ENCODE measurements at regions not wholly inside any gene's neighbourhood (a gene's known extent, or its start where the extent isn't known, plus 50 kb on each side); places are given as distances from the start of the nearest gene placed in this dataset.

GRCh38 chr3:134718726-134719125, 67.9 kb upstream of the KY start (continued):
- TF ChIP-seq ZBTB33 (IDR thresholded peaks at IDR 0.05; ENCODE audit: extremely low read depth, insufficient replicate concordance, low read length) (no peak), MAX (IDR thresholded peaks at IDR 0.05) (no peak), CBX3 (IDR thresholded peaks at IDR 0.05; ENCODE audit: low read depth) (no peak)

GRCh38 chr3:134721214-134721613, 70.4 kb upstream of the KY start:
- no peak overlapping the region for H3K9ac ChIP-seq (ENCODE audit: low read length)
- H3K36me3 ChIP-seq (ENCODE audit: control insufficient read depth in 1 of 2, insufficient read depth in 2 of 2, low read length in 2 of 2), result no peaks in the 10 kb centered on the region
- H4K20me1 ChIP-seq (ENCODE audit: insufficient read depth), result no peaks in the 10 kb centered on the region
- no peak overlapping the region for H2AFZ ChIP-seq (ENCODE audit: low read depth, low read length, poor library complexity, severe bottlenecking)
- intact Hi-C loops (cut with micrococcal nuclease), result no loop called here
- no peak for DNase-seq (ENCODE audit: low read depth, low spot score)
- no TSS peak for BruUV-seq (replicated peaks)
- POLR2A ChIA-PET, result no interaction called here
- peaks cover 58% of the 10 kb centered on the region for H3K27me3 ChIP-seq (ENCODE audit: insufficient read depth, low read length)
- CTCF ChIA-PET, result no interaction called here
- TF ChIP-seq YY1 (IDR thresholded peaks at IDR 0.05; ENCODE audit: extremely low read depth, insufficient replicate concordance, low read depth, low read length), result no peak
- 0 out of 2 replicates have a peak, but pooled peaks have one; percentile 6 for TF ChIP-seq ATF3 (IDR thresholded peaks at IDR 0.05)
- no peak for TF ChIP-seq CEBPB (IDR thresholded peaks at IDR 0.05; ENCODE audit: low read depth)
- no peak for TF ChIP-seq ZBTB33 (IDR thresholded peaks at IDR 0.05; ENCODE audit: extremely low read depth, insufficient replicate concordance, low read length)
- H3K9me2 ChIP-seq (ENCODE audit: insufficient read depth), result no peaks in the 10 kb centered on the region
- H3K4me3 ChIP-seq (replicated peaks in 1 of 2; ENCODE audit: low read depth in 1 of 2, low read length in 2 of 2), result no peak overlapping the region
- no peak overlapping the region for H3K27ac ChIP-seq (ENCODE audit: low read depth, low read length)
- RAD21 ChIA-PET (ENCODE audit: low non-redundant PET in 1 of 2, low total read pairs in 2 of 2, uncharacterized antibody in 2 of 2, unreplicated experiment in 2 of 2), result no interaction called here
- ATAC-seq, result no peak
- H3K4me2 ChIP-seq (ENCODE audit: low read length), result no peak overlapping the region
- H3K79me2 ChIP-seq (ENCODE audit: insufficient read depth, low read length), result no peaks in the 10 kb centered on the region
- H3K9me3 ChIP-seq (ENCODE audit: control insufficient read depth in 1 of 2, insufficient read depth in 1 of 2, low read depth in 1 of 2, low read length in 2 of 2), result no peaks in the 10 kb centered on the region
- no peaks in the 10 kb centered on the region for H3K4me1 ChIP-seq (ENCODE audit: control insufficient read depth in 1 of 2, insufficient read depth in 2 of 2, low read length in 2 of 2)
